Panc1 (cell line): ENCODE measurements at regions not wholly inside any gene's neighbourhood (a gene's known extent, or its start where the extent isn't known, plus 50 kb on each side); places are given as distances from the start of the nearest gene placed in this dataset.

Experiments
- ATAC-seq: fragments of 200-7000 bp; cut with Tn5 transposase; 2 replicates; pipeline ENCODE4 v1.9.1; 2020; ENCODE audit warnings: mild to moderate bottlenecking, moderate library complexity
- BruUV-seq: library from RNA; stranded (reverse); fragments of 400-500 nt; replicated peaks from 2 replicates; lab custom pipeline; 2021; lab: Mats Ljungman, UMichigan
- CTCF ChIA-PET: fragments of 300-600 bp; sonication (Branson Sonifier 250); formaldehyde crosslinking; loops from one replicate; lab custom pipeline; 2022; ENCODE audit warnings: antibody characterized with exemption; lab: Charles Lee
- POLR2A ChIA-PET: fragments of 300-600 bp; sonication (Branson Sonifier 250); formaldehyde crosslinking; loops from one replicate; lab custom pipeline; 2022; ENCODE audit warnings: antibody characterized with exemption; lab: Charles Lee
- DNase-seq: peaks from one replicate; pipeline ENCODE4 v3.0.0-alpha.2; 2010; ENCODE audit warnings: low read depth, low spot score
- H3K27ac ChIP-seq: 2 replicates; pipeline ENCODE4 v1.5.1; 2011; ENCODE audit warnings: mild to moderate bottlenecking, low read length, inconsistent platforms
- H3K27me3 ChIP-seq: fragments of 200-500 bp; sonication (Bioruptor generic); 2 replicates; pipeline ENCODE4 v1.6.0; 2014; ENCODE audit warnings: low read length, inconsistent platforms; ENCODE audit not compliant: control insufficient read depth, insufficient read depth
- H3K36me3 ChIP-seq: fragments of 200-500 bp; sonication (Bioruptor generic); 2 replicates; pipeline ENCODE4 v1.5.1; 2014; ENCODE audit warnings: inconsistent platforms, mild to moderate bottlenecking, low read length, moderate library complexity; ENCODE audit not compliant: control insufficient read depth, insufficient read depth
- H3K4me1 ChIP-seq: 2 replicates; pipeline ENCODE4 v1.5.1; 2011; ENCODE audit warnings: inconsistent platforms, mild to moderate bottlenecking, low read length, moderate library complexity; ENCODE audit not compliant: control insufficient read depth, insufficient read depth
- H3K4me3 ChIP-seq, 2 experiments: 2 replicates each; pipeline ENCODE4 v1.5.1; 2011 to 2012; ENCODE audit warnings: low read depth in 2 of 2, low read length in 2 of 2, mild to moderate bottlenecking in 2 of 2, inconsistent platforms in 1 of 2, moderate library complexity in 1 of 2
- H3K9me3 ChIP-seq: fragments of 200-500 bp; sonication (Bioruptor generic); 2 replicates; pipeline ENCODE4 v1.5.1; 2014; ENCODE audit warnings: low read depth, mild to moderate bottlenecking, inconsistent platforms, low read length, moderate library complexity; ENCODE audit not compliant: control insufficient read depth, insufficient read depth
- CTCF ChIP-seq: fragments of 450-650 bp; IDR thresholded peaks from 2 replicates; pipeline ENCODE4 v1.5.1; 2017; ENCODE audit warnings: mild to moderate bottlenecking
- POLR2AphosphoS5 ChIP-seq: IDR thresholded peaks from 2 replicates; pipeline ENCODE4 v1.6.1; 2012; ENCODE audit warnings: mild to moderate bottlenecking, low read depth, low read length, moderate library complexity
- REST ChIP-seq, 2 experiments: IDR thresholded peaks; 2 replicates each; pipeline ENCODE4 v1.6.1; 2011 to 2012; ENCODE audit warnings: low read depth in 2 of 2, control low read depth in 1 of 2, low read length in 1 of 2, mild to moderate bottlenecking in 1 of 2, moderate library complexity in 1 of 2; ENCODE audit not compliant: insufficient read depth in 1 of 2
- SIN3A ChIP-seq: IDR thresholded peaks from 2 replicates; pipeline ENCODE4 v1.6.1; 2012; ENCODE audit warnings: low read depth, mild to moderate bottlenecking, low read length, moderate library complexity, borderline replicate concordance; ENCODE audit not compliant: insufficient read depth
- TCF7L2 ChIP-seq: IDR thresholded peaks from 2 replicates; pipeline ENCODE4 v1.6.1; 2011; ENCODE audit warnings: mild to moderate bottlenecking, low read depth, low read length, inconsistent platforms
- in situ Hi-C: cut with HindIII; loops from 2 replicates; pipeline ENCODE4 v1.10.0; 2016; ENCODE audit warnings: low sequenced_read_pairs, low pct_unique_long_range_greater_than_20kb
- intact Hi-C: fragments of 100-400 bp; cut with micrococcal nuclease; formaldehyde crosslinking; loops from one replicate; pipeline ENCODE4 v1.10.0; 2022; ENCODE audit not compliant: unreplicated experiment

GRCh38 chr3:109924196-109924595, 586.9 kb upstream of the DPPA4 start:
- in situ Hi-C loops (no loop called here), intact Hi-C loops (no loop called here)
- CTCF ChIA-PET = no interaction called here
- ATAC-seq (no peak), DNase-seq (no peak)
- Histone ChIP-seq H3K4me3 (no peak overlapping the region), H3K4me1 (no peaks in the 10 kb centered on the region), H3K27ac (no peak overlapping the region), H3K36me3 (no peaks in the 10 kb centered on the region), H3K9me3 (no peaks in the 10 kb centered on the region; the same call in 1 of the 2 replicates), H3K27me3 (no peaks in the 10 kb centered on the region)
- TF ChIP-seq REST (IDR thresholded peaks at IDR 0.05; ENCODE audit: insufficient read depth in 1 of 2, low read depth in 2 of 2, low read length in 1 of 2) (no peak), CTCF (no peak), TCF7L2 (no peak), POLR2AphosphoS5 (no peak), SIN3A (no peak)
- POLR2A ChIA-PET = no interaction called here
- BruUV-seq = no TSS peak

GRCh38 chr3:109926376-109926775, 589.0 kb upstream of the DPPA4 start:
- intact Hi-C loops = no loop called here
- ChIA-PET POLR2A (no interaction called here), CTCF (no interaction called here)
- H3K4me3 ChIP-seq = no peak overlapping the region
- in situ Hi-C loops = no loop called here
- ATAC-seq (no peak), DNase-seq (no peak)
- H3K27ac ChIP-seq = no peak overlapping the region
- no peaks in the 10 kb centered on the region for H3K36me3 ChIP-seq
- TF ChIP-seq REST (IDR thresholded peaks at IDR 0.05; ENCODE audit: insufficient read depth in 1 of 2, low read depth in 2 of 2, low read length in 1 of 2) (no peak), TCF7L2 (no peak), SIN3A (no peak), CTCF (no peak), POLR2AphosphoS5 (no peak)
- H3K4me1 ChIP-seq = no peaks in the 10 kb centered on the region
- BruUV-seq = no TSS peak
- H3K27me3 ChIP-seq = no peaks in the 10 kb centered on the region
- no peaks in the 10 kb centered on the region; the same call in 1 of the 2 replicates for H3K9me3 ChIP-seq
